ENCODE measurements at regions not wholly inside any gene's neighbourhood (a gene's known extent, or its start where the extent isn't known, plus 50 kb on each side); places are given as distances from the start of the nearest gene placed in this dataset.

DNA sequence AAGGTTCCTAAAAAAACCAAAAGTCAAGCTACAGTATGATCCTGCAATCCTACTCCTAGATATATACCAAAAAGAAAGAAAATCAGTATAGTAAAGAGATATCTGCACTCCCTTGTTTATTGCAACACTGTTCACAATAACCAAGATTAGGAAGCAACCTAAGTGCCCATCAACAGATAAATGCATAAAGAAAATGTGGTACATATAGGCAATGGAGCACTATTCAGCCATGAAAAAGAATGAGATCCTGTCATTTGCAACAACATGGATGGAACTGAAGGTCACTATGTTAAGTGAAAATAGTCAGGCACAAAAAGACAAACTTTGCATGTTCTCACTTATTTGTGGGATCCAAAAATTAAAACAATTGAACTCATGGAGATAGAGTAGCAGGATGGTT, 1159.5 kb upstream of the AUTS2 start:
- TF ChIP-seq, protein P1, sequence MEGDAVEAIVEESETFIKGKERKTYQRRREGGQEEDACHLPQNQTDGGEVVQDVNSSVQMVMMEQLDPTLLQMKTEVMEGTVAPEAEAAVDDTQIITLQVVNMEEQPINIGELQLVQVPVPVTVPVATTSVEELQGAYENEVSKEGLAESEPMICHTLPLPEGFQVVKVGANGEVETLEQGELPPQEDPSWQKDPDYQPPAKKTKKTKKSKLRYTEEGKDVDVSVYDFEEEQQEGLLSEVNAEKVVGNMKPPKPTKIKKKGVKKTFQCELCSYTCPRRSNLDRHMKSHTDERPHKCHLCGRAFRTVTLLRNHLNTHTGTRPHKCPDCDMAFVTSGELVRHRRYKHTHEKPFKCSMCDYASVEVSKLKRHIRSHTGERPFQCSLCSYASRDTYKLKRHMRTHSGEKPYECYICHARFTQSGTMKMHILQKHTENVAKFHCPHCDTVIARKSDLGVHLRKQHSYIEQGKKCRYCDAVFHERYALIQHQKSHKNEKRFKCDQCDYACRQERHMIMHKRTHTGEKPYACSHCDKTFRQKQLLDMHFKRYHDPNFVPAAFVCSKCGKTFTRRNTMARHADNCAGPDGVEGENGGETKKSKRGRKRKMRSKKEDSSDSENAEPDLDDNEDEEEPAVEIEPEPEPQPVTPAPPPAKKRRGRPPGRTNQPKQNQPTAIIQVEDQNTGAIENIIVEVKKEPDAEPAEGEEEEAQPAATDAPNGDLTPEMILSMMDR (IDR thresholded peaks at IDR 0.05): no peak

DNA sequence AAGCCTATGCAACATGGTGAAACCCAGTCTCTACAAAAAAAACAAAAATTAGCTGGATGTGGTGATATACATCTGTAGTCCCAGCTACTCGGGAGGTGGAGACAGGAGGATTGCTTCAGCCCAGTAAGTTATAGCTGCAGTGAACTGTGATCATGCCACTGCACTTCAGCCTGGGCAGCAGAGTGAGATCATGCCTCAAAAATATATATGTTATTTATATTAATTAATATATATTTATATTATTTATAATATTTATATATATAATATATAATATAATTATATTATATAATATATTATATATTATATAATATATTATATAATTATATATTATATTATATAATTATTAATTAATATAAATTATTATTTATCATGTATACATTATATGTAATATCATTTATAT, 1158.4 kb upstream of the AUTS2 start:
- TF ChIP-seq, protein P1 (IDR thresholded peaks at IDR 0.05): no peak

GRCh38 chr7:68440866-68441265, 1157.4 kb upstream of the AUTS2 start:
- TF ChIP-seq, protein P1 (IDR thresholded peaks at IDR 0.05): no peak

DNA sequence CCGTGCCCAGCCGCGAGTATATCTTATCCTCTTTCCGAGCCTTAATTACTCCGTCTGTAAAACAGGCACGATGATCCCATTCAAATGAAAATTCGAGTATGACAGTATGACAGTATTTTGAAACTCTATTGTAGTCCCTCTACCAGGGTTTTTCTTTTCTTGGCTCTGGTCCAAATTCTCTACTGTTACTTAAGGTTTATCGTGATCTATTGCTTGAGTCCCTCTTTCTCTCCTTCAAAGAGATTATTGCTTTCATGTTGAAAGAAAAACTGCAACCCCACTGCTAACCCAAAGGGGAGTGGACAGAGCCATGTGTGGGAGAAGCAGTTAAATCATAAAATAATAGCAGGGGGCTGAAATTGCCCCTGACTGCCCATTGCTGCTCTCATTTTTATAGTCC, 1156.6 kb upstream of the AUTS2 start:
- TF ChIP-seq, protein P1 (IDR thresholded peaks at IDR 0.05): no peak

DNA sequence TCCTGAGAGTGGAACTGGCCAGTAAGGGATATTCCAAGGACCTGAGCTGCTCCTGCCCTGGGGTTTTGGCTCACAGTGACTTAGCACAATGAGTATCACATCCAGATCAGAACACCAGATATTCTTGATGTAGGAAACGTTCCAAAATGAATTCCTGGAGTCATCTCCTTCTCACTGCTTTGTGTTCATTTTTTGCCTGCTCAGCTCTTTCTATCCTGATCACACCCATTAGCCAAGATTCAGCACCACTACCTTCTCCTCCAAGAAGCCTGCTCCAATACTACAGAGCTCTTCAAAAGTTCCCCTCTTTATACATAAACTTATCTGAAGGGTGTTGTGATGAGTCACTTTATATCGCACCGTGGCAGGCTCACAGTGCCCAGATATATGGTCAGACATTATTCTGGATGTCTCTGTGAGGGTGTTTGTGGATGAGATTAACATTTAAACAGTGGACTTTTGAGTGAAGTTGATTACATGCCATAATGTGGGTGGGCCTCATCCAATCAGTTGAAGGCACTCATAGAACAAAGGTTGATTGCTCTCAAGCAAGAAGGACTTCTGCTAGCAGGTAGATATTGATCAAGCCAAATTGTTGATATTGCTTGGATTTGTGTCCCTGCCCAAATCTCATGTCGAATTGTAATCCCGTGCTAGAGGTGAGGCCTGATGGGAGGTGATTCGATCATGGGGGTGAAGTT, 1155.2 kb upstream of the AUTS2 start:
- TF ChIP-seq, protein P1 (IDR thresholded peaks at IDR 0.05): no peak

- TF ChIP-seq, protein P1 (IDR thresholded peaks at IDR 0.05): no peak
Observed at GRCh38 chr7:68444042-68444441, 1154.2 kb upstream of the AUTS2 start.

DNA sequence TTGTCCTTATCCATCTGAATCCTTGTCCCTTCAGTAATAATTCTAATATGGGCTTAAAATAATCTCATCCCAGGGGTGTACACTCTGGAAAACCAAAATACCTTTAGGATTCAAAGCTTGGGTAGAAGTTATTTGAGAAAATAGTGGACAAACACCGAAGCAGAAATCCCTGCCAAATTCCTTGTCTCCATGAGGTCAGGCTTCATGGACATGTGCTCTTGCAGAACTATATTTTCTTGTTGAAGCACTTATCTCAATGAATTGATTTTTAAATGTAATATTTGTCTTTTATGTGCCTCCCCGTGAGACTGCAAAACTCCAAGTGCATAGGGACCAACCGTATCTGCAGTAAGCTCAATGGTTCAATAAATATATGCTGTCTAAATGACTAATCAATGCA, 1153.3 kb upstream of the AUTS2 start:
- TF ChIP-seq, protein P1 (IDR thresholded peaks at IDR 0.05): no peak

DNA sequence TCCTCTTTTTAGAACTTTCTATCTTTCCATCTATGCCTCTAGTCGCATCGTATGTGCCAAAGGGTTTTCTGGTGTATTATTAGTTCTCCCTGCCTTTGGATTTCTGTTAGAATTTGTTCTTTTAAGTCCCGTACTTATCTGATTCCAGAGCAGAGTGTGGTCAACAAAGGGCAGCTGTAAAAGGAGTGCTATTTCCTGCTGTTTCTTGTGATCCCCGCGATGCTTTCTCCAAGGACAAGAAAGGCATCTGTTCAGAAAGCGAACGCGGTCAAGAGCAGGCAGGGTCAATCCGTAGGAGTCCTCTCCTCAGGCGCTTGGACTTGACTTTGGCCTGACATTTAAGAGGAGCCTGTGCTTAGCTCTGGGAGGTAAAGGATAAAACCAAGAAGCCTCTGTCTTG, 1152.1 kb upstream of the AUTS2 start:
- TF ChIP-seq, protein P1 (IDR thresholded peaks at IDR 0.05): no peak
